Endothelial cell of umbilical vein (primary cell): ENCODE measurements at regions not wholly inside any gene's neighbourhood (a gene's known extent, or its start where the extent isn't known, plus 50 kb on each side); places are given as distances from the start of the nearest gene placed in this dataset.

Experiments
- EZH2 ChIP-seq: IDR thresholded peaks from 2 replicates; pipeline ENCODE4 v1.6.1; 2012; ENCODE audit warnings: borderline replicate concordance, low read depth, mild to moderate bottlenecking, moderate library complexity, low read length, inconsistent platforms; ENCODE audit not compliant: severe bottlenecking
- JUN ChIP-seq: IDR thresholded peaks from 2 replicates; pipeline ENCODE4 v1.6.1; 2011; ENCODE audit warnings: borderline replicate concordance, low read depth; ENCODE audit not compliant: insufficient read length, insufficient read depth
- POLR2A ChIP-seq: IDR thresholded peaks from 2 replicates; pipeline ENCODE4 v1.6.1; 2012; ENCODE audit warnings: low read depth, mild to moderate bottlenecking, control low read depth, low read length
- POLR2AphosphoS5 ChIP-seq: IDR thresholded peaks from 2 replicates; pipeline ENCODE4 v1.6.1; 2012; ENCODE audit warnings: low read depth, mild to moderate bottlenecking, control low read depth, low read length, moderate library complexity; ENCODE audit not compliant: insufficient read depth
- TF ChIP-seq, protein P1 (sequence below), 2 donors: IDR thresholded peaks; 1 replicate in 1 of 2; 2 replicates in 1 of 2; pipeline ENCODE4 v1.5.1; 2011; ENCODE audit warnings: low read length in 2 of 2, mild to moderate bottlenecking in 2 of 2, moderate library complexity in 2 of 2, control low read depth in 1 of 2, inconsistent platforms in 1 of 2, low read depth in 1 of 2; ENCODE audit not compliant: insufficient read depth in 1 of 2; ENCODE audit errors: extremely low read depth in 1 of 2
- TF ChIP-seq, protein P2 (sequence below): IDR thresholded peaks from 2 replicates; pipeline ENCODE4 v1.6.1; 2011; ENCODE audit not compliant: insufficient read depth, insufficient read length

DNA sequence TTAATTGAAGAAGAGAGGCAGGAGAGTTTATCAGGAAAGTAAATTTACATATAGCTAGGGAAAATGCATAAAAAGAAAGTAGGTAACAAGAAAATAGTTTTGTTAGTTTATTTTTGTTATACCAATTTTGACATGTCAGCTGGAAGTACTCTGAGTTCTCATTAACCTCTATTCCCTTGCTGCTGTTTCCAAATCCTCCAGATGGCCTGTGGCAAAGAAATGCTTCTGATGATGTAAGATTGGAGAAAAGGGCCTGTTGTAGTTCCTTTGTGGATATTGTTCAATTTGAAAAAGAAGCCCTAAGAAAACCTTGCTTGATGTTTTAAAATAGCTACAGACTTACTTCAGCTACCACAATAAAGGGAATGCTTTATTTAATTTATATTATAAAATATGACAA, 192.9 kb upstream of the SLITRK3 start:
- TF ChIP-seq, protein P1, sequence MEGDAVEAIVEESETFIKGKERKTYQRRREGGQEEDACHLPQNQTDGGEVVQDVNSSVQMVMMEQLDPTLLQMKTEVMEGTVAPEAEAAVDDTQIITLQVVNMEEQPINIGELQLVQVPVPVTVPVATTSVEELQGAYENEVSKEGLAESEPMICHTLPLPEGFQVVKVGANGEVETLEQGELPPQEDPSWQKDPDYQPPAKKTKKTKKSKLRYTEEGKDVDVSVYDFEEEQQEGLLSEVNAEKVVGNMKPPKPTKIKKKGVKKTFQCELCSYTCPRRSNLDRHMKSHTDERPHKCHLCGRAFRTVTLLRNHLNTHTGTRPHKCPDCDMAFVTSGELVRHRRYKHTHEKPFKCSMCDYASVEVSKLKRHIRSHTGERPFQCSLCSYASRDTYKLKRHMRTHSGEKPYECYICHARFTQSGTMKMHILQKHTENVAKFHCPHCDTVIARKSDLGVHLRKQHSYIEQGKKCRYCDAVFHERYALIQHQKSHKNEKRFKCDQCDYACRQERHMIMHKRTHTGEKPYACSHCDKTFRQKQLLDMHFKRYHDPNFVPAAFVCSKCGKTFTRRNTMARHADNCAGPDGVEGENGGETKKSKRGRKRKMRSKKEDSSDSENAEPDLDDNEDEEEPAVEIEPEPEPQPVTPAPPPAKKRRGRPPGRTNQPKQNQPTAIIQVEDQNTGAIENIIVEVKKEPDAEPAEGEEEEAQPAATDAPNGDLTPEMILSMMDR (IDR thresholded peaks at IDR 0.05; ENCODE audit: extremely low read depth in 1 of 2, insufficient read depth in 1 of 2, low read depth in 1 of 2, low read length in 2 of 2): no peak
- TF ChIP-seq EZH2 (no peak), POLR2A (no peak), POLR2AphosphoS5 (no peak), JUN (no peak)
- TF ChIP-seq, protein P2, sequence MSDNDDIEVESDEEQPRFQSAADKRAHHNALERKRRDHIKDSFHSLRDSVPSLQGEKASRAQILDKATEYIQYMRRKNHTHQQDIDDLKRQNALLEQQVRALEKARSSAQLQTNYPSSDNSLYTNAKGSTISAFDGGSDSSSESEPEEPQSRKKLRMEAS: no peak
